K562 (cell line): ENCODE measurements at regions not wholly inside any gene's neighbourhood (a gene's known extent, or its start where the extent isn't known, plus 50 kb on each side); places are given as distances from the start of the nearest gene placed in this dataset.

Experiments used
- BHLHE40 ChIP-seq: IDR thresholded peaks from 2 replicates; pipeline ENCODE4 v1.6.1; 2011; ENCODE audit warnings: low read length, improper control_type of control experiment
- GATA2 ChIP-seq: sonication (generic); formaldehyde crosslinking; IDR thresholded peaks from 2 replicates; pipeline ENCODE4 v1.4.0; 2020; ENCODE audit warnings: mild to moderate bottlenecking, missing genetic modification reagents
- GATAD2B ChIP-seq: fragments of 450-650 bp; IDR thresholded peaks from 2 replicates; pipeline ENCODE4 v1.6.1; 2017; ENCODE audit warnings: mild to moderate bottlenecking, borderline replicate concordance
- NR1H2 ChIP-seq: sonication (generic); formaldehyde crosslinking; IDR thresholded peaks from 2 replicates; pipeline ENCODE4 v1.4.0; 2020; ENCODE audit warnings: mild to moderate bottlenecking, missing genetic modification reagents
- RBM15 ChIP-seq: fragments of 200-400 bp; formaldehyde crosslinking; IDR thresholded peaks from 2 replicates; pipeline ENCODE4 v1.6.1; 2018; ENCODE audit warnings: mild to moderate bottlenecking, low read length, moderate library complexity; ENCODE audit not compliant: insufficient read depth
- RUNX1 ChIP-seq: sonication (generic); IDR thresholded peaks from 2 replicates; pipeline ENCODE4 v1.6.1; 2016; ENCODE audit warnings: antibody characterized with exemption, low read depth
- STAT5B ChIP-seq: fragments of 250-450 bp; sonication (Bioruptor Pico); IDR thresholded peaks from 2 replicates; pipeline ENCODE4 v1.8.0; 2021; ENCODE audit warnings: mild to moderate bottlenecking, inconsistent platforms
- XRCC3 ChIP-seq: fragments of 450-650 bp; IDR thresholded peaks from 2 replicates; pipeline ENCODE4 v1.6.1; 2017; ENCODE audit warnings: mild to moderate bottlenecking, moderate library complexity
- ZNF133 ChIP-seq: fragments of 250-450 bp; sonication (Bioruptor Pico); IDR thresholded peaks from 2 replicates; pipeline ENCODE4 v1.4.0; 2020; ENCODE audit warnings: mild to moderate bottlenecking
- TF ChIP-seq, protein P1 (sequence below), 3 experiments: IDR thresholded peaks in 2 of 3; conservative IDR thresholded peaks in 1 of 3; 2 replicates each; pipeline ENCODE4 v1.5.1; 2011 to 2012; ENCODE audit warnings: low read length in 3 of 3, mild to moderate bottlenecking in 3 of 3, control low read depth in 2 of 3, improper control_type of control experiment in 1 of 3, inconsistent platforms in 1 of 3, low read depth in 1 of 3, mixed read lengths in 1 of 3, moderate library complexity in 1 of 3; ENCODE audit not compliant: insufficient read depth in 2 of 3

DNA sequence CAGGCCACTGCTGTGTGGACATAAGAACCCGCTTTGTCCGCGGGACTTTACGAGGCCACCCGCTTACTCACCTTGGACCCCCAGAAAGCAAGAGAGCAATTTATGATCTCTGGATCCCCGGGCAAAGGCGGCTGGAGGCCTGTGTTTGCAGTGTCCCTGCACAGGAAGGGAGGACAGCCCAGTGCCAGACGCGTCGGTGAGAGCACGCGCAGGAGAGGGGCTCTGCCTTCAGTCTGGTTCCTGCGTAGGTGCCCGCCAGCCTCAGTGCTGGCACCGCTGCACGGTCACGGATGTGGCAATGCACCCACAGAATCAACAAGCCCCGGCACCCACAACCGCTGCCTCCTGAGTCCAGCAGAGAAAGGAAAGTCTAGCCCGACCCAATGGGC is 248.4 kb downstream of the C16orf95 start:
- TF ChIP-seq RBM15 (no peak), XRCC3 (no peak), ZNF133 (CRISPR knock-in tag) (no peak), GATA2 (CRISPR knock-in tag) (no peak), NR1H2 (CRISPR knock-in tag) (no peak), RUNX1 (no peak), STAT5B (CRISPR knock-in tag) (no peak), BHLHE40 (no peak), GATAD2B (no peak)
- TF ChIP-seq, protein P1, sequence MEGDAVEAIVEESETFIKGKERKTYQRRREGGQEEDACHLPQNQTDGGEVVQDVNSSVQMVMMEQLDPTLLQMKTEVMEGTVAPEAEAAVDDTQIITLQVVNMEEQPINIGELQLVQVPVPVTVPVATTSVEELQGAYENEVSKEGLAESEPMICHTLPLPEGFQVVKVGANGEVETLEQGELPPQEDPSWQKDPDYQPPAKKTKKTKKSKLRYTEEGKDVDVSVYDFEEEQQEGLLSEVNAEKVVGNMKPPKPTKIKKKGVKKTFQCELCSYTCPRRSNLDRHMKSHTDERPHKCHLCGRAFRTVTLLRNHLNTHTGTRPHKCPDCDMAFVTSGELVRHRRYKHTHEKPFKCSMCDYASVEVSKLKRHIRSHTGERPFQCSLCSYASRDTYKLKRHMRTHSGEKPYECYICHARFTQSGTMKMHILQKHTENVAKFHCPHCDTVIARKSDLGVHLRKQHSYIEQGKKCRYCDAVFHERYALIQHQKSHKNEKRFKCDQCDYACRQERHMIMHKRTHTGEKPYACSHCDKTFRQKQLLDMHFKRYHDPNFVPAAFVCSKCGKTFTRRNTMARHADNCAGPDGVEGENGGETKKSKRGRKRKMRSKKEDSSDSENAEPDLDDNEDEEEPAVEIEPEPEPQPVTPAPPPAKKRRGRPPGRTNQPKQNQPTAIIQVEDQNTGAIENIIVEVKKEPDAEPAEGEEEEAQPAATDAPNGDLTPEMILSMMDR (IDR thresholded peaks at IDR 0.05 in 2 of 3, conservative IDR thresholded peaks at IDR 0.05 in 1 of 3; ENCODE audit: insufficient read depth in 2 of 3, low read depth in 1 of 3, low read length in 3 of 3): no peak
